ENCODE measurements at regions not wholly inside any gene's neighbourhood (a gene's known extent, or its start where the extent isn't known, plus 50 kb on each side); places are given as distances from the start of the nearest gene placed in this dataset.
"Not testable (repeated sequence)": the region's sequence is repeated elsewhere in the genome, so short reads cannot be mapped to it uniquely, and the experiment has no call there.

DNA sequence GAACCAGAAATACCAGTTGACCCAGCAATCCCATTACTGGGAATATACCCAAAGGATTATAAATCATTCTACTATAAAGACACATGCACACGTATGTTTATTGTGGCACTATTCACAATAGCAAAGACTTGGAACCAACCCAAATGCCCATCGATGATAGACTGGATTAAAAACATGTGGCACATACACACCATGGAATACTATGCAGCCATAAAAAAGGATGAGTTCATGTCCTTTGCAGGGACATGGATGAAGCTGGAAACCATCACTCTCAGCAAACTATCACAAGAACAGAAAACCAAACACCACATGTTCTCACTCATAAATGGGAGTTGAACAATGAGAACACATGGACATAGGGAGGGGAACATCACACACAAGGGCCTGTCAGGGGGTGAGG is 86.2 kb upstream of the SETMAR start:
- DNase-seq (ENCODE audit: low read depth in 4 of 4, low spot score in 2 of 4) = not testable (repeated sequence)

DNA sequence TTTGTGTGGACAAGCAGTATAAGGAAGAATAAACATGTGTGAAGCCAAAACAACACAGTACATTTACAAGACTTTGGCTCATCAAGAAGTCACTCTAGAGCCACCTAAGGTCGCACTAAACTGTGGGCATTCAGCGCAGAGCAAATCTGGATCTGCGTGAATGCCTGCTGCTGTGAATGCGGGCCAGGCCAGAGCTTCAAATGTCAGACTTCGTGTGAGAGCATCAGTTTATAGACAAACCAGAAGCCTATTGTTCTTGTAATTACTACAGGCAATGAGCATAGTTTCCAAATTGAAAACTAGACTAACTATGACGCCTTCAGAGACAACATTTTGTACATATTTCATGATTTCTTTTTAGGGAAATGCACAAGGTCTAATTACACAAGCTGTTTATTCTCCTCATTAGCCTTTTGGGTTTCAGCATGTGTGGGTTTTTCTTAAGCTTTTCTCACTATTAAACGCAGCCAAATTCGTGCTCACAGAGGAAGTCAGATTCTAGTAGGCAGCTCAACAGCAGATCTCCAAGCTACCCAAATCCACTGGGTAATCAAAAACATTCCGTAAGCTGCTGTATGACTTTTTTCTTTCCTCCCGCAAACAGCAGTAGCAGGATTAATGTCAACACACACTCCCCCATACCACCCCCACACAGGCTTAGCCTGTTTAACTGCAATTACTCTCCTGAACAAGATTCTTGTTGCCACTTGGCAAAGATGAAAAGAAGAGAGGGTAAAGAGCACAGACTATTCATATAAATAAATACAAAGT is 84.5 kb upstream of the SETMAR start:
- peak in 1 of 4 donors; percentile 16 for DNase-seq (ENCODE audit: low read depth in 4 of 4, low spot score in 2 of 4)

GRCh38 chr3:4219227-4219568 is 84.0 kb upstream of the SETMAR start:
- DNase-seq (ENCODE audit: low read depth in 4 of 4, low spot score in 2 of 4) = no peak

DNA sequence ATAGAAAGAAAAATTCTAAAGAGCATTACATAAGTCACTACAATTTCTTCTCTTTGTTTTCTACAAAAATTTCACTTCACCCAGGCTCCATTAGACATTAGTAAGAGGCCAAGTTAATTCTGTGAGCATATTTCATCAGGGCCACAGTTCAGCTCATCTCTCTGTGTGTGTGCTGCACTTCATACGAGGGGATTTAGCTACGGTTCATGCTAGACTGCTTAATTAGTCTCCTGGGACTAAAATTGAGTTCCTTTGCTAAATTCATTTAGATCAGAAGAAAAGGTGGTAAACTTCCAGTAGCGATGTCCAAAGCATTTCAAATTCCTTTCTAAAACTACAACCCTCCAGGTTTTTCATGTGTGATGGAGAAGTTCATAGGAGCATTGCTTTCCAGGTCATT is 83.1 kb upstream of the SETMAR start:
- DNase-seq (ENCODE audit: low read depth in 4 of 4, low spot score in 2 of 4) = no peak

GRCh38 chr3:4222574-4223175 is 80.5 kb upstream of the SETMAR start:
- DNase-seq (ENCODE audit: low read depth in 4 of 4, low spot score in 2 of 4) = no peak

DNA sequence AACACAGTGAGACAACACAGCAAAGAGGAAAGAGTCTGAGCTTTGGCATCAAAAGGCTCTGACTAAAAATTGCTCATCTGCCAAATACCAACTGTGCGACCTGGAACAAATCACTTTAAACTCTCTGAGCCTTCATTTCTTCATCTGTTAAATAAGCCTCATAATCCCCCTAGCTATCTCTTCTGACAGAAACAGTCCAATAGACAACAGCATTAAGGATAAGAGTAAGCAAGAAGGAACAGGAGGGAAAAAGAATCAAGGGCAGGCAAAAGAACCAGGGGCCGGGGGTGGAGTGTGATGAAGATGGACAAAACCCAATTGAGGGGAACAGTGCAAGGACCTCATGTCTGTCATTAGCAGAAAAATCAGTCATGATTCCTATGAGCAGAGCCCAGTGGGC is 79.4 kb upstream of the SETMAR start:
- no peak for DNase-seq (ENCODE audit: low read depth in 4 of 4, low spot score in 2 of 4)

- no peak for DNase-seq (ENCODE audit: low read depth in 4 of 4, low spot score in 2 of 4)
Measured at GRCh38 chr3:4224331-4224730, 78.8 kb upstream of the SETMAR start.

- DNase-seq (ENCODE audit: low read depth in 4 of 4, low spot score in 2 of 4) = no peak
Measured at GRCh38 chr3:4225005-4225471, 78.1 kb upstream of the SETMAR start.

GRCh38 chr3:4228295-4228694 is 74.9 kb upstream of the SETMAR start:
- DNase-seq (ENCODE audit: low read depth in 4 of 4, low spot score in 2 of 4) = no peak

DNA sequence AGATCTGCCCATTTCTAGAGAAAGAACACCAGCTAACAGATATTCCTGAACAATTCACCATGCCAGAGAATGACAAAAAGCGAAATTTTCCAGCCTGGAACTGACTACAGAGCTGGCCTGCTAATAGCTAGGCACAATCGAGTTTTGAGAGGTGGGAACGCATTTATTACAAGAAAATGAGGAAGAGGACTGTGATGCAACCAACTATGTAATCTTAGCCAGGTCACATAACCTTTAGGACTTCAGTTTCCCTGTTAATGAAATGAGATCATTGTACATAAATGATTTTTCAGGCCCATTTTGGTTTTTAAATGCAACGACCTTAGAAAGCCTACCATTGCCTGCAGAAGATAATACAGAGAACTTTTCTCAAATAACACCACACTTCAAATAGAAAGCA is 72.1 kb upstream of the SETMAR start:
- no peak for DNase-seq (ENCODE audit: low read depth in 4 of 4, low spot score in 2 of 4)

- DNase-seq (ENCODE audit: low read depth in 4 of 4, low spot score in 2 of 4) = no peak
Measured at GRCh38 chr3:4232798-4233197, 70.4 kb upstream of the SETMAR start.

DNA sequence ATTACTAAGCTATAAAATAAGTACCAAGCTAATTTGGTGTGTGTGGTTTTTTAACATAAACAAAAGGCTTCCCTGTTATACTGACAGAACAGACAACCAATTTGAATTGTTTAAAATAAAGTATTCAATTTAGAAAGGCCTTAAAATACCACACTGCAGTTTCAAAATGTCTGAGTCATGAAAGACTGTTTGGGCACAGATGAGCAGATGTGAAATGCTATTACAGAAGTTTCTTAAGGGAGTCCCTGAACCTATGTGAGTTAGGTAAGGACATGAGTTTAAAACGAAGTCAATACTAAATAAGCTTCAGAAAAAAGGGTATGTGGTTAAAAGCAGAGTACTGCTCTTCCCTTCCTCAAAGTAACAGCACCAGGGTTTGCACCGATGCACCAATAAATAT is 69.7 kb upstream of the SETMAR start:
- DNase-seq (ENCODE audit: low read depth in 4 of 4, low spot score in 2 of 4) = no peak

DNA sequence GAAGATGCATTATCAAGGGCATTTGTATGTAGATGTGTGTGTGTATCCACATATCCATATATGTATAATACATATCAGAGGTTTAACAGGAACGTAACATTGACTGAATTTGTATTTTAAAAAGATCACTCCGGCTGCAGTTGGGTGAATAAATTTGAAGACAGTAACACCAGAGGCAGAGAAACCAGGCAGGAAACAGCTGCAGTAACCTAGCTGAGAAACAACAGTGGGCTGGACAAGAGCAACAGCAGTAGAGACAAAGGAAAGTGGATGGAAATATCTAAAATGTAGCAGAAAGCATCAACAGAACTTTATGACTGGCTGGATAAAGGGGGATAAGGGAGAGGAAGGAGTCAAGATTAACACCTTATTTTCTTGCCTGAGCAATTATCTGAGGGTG is 68.3 kb upstream of the SETMAR start:
- no peak for DNase-seq (ENCODE audit: low read depth in 4 of 4, low spot score in 2 of 4)

GRCh38 chr3:4235690-4236089 is 67.5 kb upstream of the SETMAR start:
- no peak for DNase-seq (ENCODE audit: low read depth in 4 of 4, low spot score in 2 of 4)

DNA sequence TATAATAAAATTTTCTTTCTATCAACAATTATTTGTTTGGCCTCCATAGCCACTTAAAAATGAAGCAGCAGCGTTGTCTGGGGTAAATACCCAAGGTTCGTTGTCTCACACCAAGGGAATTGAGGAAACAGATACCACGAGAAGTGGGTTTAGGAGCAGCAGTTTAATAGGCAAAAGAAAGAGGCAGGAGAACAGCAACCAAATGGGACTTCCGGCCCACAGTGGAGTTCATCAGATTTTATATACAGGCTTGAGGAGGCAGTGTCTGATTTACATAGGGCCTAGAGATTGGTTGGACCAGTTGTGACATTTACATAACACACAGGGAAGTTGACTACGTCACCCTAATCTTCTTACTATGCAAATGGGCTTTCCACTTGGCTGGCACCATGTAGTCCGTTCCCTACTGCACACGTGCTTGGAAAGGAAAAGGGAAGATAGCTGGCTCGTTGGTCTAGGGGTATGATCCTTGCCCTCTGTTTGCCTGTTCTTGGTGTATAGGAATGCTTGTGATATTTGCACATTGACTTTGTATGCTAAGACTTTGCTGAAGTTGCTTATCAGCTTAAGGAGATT is 61.5 kb upstream of the SETMAR start:
- DNase-seq (ENCODE audit: low read depth in 4 of 4, low spot score in 2 of 4) = no peak

DNA sequence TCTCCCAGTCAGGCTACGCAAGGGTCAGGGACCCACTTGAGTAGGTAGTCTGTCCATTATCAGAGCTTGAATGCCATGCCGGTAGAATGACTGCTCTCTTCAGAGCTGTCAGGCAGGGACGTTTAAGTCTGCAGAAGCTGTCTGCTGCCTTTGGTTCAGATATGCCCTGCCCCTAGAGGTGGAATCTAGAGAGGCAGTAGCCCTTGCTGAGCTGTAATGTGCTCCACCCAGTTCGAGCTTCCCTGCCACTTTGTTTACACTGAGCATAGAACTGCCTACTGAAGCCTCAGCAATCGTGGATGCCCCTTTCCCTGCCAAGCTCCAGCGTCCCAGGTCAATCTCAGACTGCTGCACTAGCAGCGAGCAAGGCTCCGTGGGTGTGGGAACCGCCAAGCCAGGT is 57.5 kb upstream of the SETMAR start:
- DNase-seq (ENCODE audit: low read depth in 4 of 4, low spot score in 2 of 4) = no peak

DNA sequence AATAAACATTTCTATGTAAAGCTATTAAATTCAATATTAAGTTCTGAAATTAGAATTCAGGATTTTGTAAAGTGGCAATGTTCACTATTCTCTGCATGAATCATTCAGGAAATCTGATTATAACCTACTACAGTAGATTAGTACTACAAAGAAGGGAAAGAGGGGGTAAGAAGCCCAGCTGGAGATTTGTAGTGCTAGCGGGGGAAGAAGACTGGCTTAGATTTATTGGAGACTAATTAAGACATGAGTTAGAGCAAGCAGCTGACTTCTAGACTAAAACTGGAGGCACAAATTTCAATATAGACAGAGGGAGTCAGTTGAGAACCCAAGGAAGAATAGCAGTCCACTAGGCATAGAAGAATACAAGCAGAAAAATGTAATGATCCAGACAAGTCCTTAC is 55.8 kb upstream of the SETMAR start:
- DNase-seq (ENCODE audit: low read depth in 4 of 4, low spot score in 2 of 4) = peak in 1 of 4 donors; percentile 21

DNA sequence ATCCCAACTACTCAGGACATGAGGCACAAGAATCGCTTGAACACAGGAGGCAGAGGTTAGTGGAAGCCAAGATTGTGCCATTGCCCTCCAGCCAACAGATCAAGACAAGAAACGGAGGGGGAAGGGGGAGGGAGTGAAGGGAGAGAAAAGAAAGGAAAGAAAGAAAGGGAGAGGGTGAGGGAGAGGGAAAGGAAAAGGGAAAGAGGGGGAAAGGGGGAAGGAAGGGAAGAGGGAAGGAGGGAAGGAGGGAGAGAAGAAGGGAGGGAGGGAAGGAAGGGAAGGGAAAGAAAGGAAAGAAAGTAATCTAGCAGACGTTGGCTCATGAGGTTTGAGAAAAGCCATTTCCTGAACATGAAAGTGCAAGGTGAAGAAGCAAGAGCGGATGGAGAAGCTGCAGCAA is 53.1 kb upstream of the SETMAR start:
- no peak for DNase-seq (ENCODE audit: low read depth in 4 of 4, low spot score in 2 of 4)

- no peak for DNase-seq (ENCODE audit: low read depth in 4 of 4, low spot score in 2 of 4)
Measured at GRCh38 chr3:4251412-4251811, 51.8 kb upstream of the SETMAR start.

DNA sequence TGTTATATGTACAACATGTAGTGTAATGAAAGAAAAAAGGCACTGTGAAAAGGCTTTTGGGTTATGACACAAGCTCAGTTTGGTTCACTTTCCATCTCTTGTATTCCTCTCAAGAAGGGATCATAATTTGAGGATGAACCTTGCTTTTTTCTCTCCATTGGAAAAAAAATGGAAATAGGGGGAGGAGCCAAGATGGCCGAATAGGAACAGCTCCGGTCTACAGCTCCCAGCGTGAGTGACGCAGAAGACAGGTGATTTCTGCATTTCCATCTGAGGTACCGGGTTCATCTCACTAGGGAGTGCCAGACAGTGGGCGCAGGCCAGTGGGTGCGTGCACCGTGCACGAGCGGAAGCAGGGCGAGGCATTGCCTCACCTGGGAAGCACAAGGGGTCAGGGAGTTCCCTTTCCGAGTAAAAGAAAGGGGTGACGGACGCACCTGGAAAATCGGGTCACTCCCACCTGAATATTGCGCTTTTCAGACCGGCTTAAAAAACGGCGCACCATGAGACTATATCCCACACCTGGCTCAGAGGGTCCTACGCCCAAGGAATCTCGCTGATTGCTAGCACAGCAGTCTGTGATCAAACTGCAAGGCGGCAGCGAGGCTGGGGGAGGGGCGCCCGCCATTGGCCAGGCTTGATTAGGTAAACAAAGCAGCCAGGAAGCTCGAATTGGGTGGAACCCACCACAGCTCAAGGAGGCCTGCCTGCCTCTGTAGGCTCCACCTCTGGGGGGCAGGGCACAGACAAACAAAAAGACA is 49.9 kb upstream of the SETMAR start:
- DNase-seq (ENCODE audit: low read depth in 4 of 4, low spot score in 2 of 4) = not testable (repeated sequence)

Measured in left renal cortex interstitium (tissue), 4 donors.